ENCODE measurements at regions not wholly inside any gene's neighbourhood (a gene's known extent, or its start where the extent isn't known, plus 50 kb on each side); places are given as distances from the start of the nearest gene placed in this dataset.
"Not testable (repeated sequence)": the region's sequence is repeated elsewhere in the genome, so short reads cannot be mapped to it uniquely, and the experiment has no call there.

DNA sequence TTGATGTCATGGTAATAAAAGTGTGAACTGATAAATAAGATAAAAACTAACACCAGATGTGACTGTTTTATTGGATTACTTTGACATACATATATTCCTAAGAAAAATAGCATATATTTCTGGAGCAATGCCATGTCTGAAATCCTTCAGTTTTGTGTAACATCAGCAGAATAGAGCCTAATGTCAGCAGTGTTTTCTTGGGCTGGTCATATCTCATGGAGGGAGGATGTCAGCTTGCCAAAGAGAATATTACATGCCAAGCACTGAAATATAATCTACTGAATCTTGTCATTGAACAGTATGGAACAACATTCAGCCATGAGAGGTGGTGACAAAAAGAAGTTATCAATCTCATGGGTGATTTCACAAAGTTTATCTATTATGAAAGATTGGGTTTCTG lies 220.3 kb downstream of the KLHL28 start:
- Histone ChIP-seq H3K9me3 (ENCODE audit: control insufficient read depth in 2 of 2, low read length in 2 of 2) (no peaks in the 10 kb centered on the region), H3K4me1 (ENCODE audit: control insufficient read depth, insufficient read depth, low read length, poor library complexity, severe bottlenecking) (no peaks in the 10 kb centered on the region), H3K27ac (ENCODE audit: insufficient read depth, low read length, poor library complexity, severe bottlenecking) (no peak overlapping the region), H3K27me3 (ENCODE audit: control insufficient read depth, insufficient read depth, low read length) (no peaks in the 10 kb centered on the region), H3K36me3 (ENCODE audit: control insufficient read depth, insufficient read depth, low read length) (no peaks in the 10 kb centered on the region), H3K4me3 (ENCODE audit: low read depth, low read length) (no peak overlapping the region)
- Mint-ChIP-seq H3K4me3 (no peak overlapping the region), H3K27me3 (no peaks in the 10 kb centered on the region), H3K27ac (no peak overlapping the region), H3K4me1 (no peaks in the 10 kb centered on the region), H3K9me3 (peaks cover 0 to 4% (median 0%) of the 10 kb centered on the region in 7 donors), H3K36me3 (no peaks in the 10 kb centered on the region)
- DNase-seq, result no peak
- no peak for ATAC-seq (ENCODE audit: low read depth in 2 of 2)

DNA sequence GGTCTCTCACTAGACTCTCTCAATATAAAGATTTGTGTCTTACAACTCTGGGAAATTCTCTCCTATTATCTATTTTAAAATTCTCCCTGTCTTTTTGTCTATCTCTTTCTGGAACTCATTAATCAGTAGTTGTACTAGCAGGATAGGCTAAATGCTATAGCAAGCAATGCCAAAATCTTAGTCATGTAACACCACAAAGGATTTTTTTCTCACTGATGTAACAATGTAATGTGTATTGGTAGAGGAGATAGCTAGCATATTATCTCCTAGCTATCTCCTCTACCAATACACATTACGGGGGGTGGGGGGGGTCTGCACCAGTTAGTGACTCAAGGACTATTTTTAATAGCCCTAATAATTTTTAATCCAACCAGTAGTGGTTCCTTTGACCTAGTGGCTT lies 225.4 kb downstream of the KLHL28 start:
- no peak overlapping the region for H3K4me3 Mint-ChIP-seq
- peaks cover 0 to 7% (median 0%) of the 10 kb centered on the region in 7 donors for H3K9me3 Mint-ChIP-seq
- H3K4me1 Mint-ChIP-seq, result no peaks in the 10 kb centered on the region
- DNase-seq (no peak), ATAC-seq (ENCODE audit: low read depth in 2 of 2) (no peak)
- H3K4me3 ChIP-seq (ENCODE audit: low read depth, low read length), result no peak overlapping the region
- no peak overlapping the region for H3K27ac ChIP-seq (ENCODE audit: insufficient read depth, low read length, poor library complexity, severe bottlenecking)
- H3K27me3 ChIP-seq (ENCODE audit: control insufficient read depth, insufficient read depth, low read length), result no peaks in the 10 kb centered on the region
- H3K27me3 Mint-ChIP-seq, result no peaks in the 10 kb centered on the region
- no peaks in the 10 kb centered on the region for H3K36me3 Mint-ChIP-seq
- no peaks in the 10 kb centered on the region for H3K9me3 ChIP-seq (ENCODE audit: control insufficient read depth in 2 of 2, low read length in 2 of 2)
- no peaks in the 10 kb centered on the region for H3K36me3 ChIP-seq (ENCODE audit: control insufficient read depth, insufficient read depth, low read length)
- H3K27ac Mint-ChIP-seq, result no peak overlapping the region
- H3K4me1 ChIP-seq (ENCODE audit: control insufficient read depth, insufficient read depth, low read length, poor library complexity, severe bottlenecking), result no peaks in the 10 kb centered on the region

DNA sequence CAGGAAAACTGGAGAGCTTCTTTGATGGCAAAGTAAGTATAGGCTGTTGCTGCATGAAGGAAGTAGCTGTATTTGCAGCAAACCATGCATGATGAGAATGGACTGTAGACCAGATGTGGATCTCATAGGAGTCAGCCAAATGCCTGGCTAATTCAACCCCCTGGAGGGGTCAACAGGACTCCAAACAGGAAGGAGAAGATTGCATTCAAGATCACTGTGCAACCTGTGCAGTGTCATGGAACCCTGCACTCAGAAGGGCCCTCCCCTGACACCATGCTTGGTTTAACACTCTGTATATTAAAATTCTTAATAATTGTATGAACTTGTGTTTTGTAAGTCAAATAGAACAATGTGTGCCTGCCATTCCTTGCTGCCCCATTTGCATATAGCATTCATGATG lies 225.1 kb upstream of the FSCB start:
- Histone ChIP-seq H3K4me3 (ENCODE audit: low read depth, low read length) (no peak overlapping the region), H3K36me3 (ENCODE audit: control insufficient read depth, insufficient read depth, low read length) (no peaks in the 10 kb centered on the region), H3K9me3 (ENCODE audit: control insufficient read depth in 2 of 2, low read length in 2 of 2) (no peaks in the 10 kb centered on the region), H3K4me1 (ENCODE audit: control insufficient read depth, insufficient read depth, low read length, poor library complexity, severe bottlenecking) (no peaks in the 10 kb centered on the region), H3K27me3 (ENCODE audit: control insufficient read depth, insufficient read depth, low read length) (peaks cover 2% of the 10 kb centered on the region), H3K27ac (ENCODE audit: insufficient read depth, low read length, poor library complexity, severe bottlenecking) (no peak overlapping the region)
- no peaks in the 10 kb centered on the region for H3K36me3 Mint-ChIP-seq
- no peak overlapping the region for H3K27ac Mint-ChIP-seq
- ATAC-seq (ENCODE audit: low read depth in 2 of 2) (no peak), DNase-seq (no peak)
- no peak overlapping the region for H3K4me3 Mint-ChIP-seq
- H3K27me3 Mint-ChIP-seq, result no peaks in the 10 kb centered on the region
- no peaks in the 10 kb centered on the region for H3K4me1 Mint-ChIP-seq
- peaks cover 0 to 9% (median 2%) of the 10 kb centered on the region in 7 donors for H3K9me3 Mint-ChIP-seq

DNA sequence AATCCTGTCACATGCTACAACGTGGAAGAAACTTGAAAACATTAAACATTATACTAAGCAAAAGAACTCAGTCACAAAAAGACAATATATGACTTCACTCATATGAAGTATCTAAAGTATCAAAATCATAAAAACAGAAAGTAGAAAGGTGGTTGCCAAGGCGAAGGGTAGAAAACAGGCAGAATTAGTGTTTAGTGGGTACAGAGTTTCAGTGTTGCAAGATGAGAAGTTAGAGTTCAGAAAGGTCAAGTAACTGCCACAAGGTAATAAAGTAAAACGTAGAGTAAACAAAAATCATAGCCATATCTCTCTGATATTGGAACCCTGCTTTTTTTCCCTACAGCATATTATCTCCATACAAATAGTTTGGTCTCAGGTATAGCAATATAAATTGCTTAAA lies 223.8 kb upstream of the FSCB start:
- ATAC-seq (ENCODE audit: low read depth in 2 of 2) (no peak), DNase-seq (no peak)
- no peak overlapping the region for H3K4me3 Mint-ChIP-seq
- Histone ChIP-seq H3K27ac (ENCODE audit: insufficient read depth, low read length, poor library complexity, severe bottlenecking) (no peak overlapping the region), H3K9me3 (ENCODE audit: control insufficient read depth in 2 of 2, low read length in 2 of 2) (no peaks in the 10 kb centered on the region), H3K4me1 (ENCODE audit: control insufficient read depth, insufficient read depth, low read length, poor library complexity, severe bottlenecking) (no peaks in the 10 kb centered on the region), H3K27me3 (ENCODE audit: control insufficient read depth, insufficient read depth, low read length) (peaks cover 2% of the 10 kb centered on the region), H3K36me3 (ENCODE audit: control insufficient read depth, insufficient read depth, low read length) (no peaks in the 10 kb centered on the region), H3K4me3 (ENCODE audit: low read depth, low read length) (no peak overlapping the region)
- H3K36me3 Mint-ChIP-seq, result no peaks in the 10 kb centered on the region
- H3K27me3 Mint-ChIP-seq, result no peaks in the 10 kb centered on the region
- H3K4me1 Mint-ChIP-seq, result no peaks in the 10 kb centered on the region
- H3K27ac Mint-ChIP-seq, result no peak overlapping the region
- H3K9me3 Mint-ChIP-seq, result peaks cover 0 to 8% (median 2%) of the 10 kb centered on the region in 7 donors

DNA sequence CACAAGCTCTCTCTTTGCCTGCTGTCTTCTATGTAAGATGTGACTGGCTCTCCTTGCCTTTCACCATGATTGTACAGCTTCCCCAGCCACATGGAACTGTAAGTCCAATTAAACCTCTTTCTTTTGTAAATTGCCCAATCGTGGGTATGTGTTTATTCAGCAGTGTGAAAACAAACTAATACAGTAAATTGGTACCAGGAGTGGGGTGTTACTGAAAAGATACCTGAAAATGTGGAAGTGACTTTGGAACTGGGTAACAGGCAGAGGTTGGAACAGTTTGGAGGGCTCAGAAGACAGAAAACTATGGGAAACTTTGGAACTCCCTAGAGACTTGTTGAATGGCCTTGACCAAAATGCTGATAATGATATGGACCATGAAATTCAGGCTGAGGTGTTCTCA lies 214.3 kb upstream of the FSCB start:
- not testable (repeated sequence) for H3K36me3 ChIP-seq (ENCODE audit: control insufficient read depth, insufficient read depth, low read length); DNase-seq; H3K4me3 ChIP-seq (ENCODE audit: low read depth, low read length); H3K4me1 ChIP-seq (ENCODE audit: control insufficient read depth, insufficient read depth, low read length, poor library complexity, severe bottlenecking); H3K4me1 Mint-ChIP-seq; H3K27me3 Mint-ChIP-seq; ATAC-seq (ENCODE audit: low read depth in 2 of 2); H3K27ac ChIP-seq (ENCODE audit: insufficient read depth, low read length, poor library complexity, severe bottlenecking); H3K36me3 Mint-ChIP-seq; H3K27ac Mint-ChIP-seq; H3K27me3 ChIP-seq (ENCODE audit: control insufficient read depth, insufficient read depth, low read length)
- Mint-ChIP-seq H3K9me3 (peaks cover 0 to 27% (median 14%) of the 10 kb centered on the region in 7 donors), H3K4me3 (peak overlapping the region in 1 of 4 donors; percentile 28)
- peaks cover 0 to 19% of the 10 kb centered on the region in 2 experiments for H3K9me3 ChIP-seq (ENCODE audit: control insufficient read depth in 2 of 2, low read length in 2 of 2)

DNA sequence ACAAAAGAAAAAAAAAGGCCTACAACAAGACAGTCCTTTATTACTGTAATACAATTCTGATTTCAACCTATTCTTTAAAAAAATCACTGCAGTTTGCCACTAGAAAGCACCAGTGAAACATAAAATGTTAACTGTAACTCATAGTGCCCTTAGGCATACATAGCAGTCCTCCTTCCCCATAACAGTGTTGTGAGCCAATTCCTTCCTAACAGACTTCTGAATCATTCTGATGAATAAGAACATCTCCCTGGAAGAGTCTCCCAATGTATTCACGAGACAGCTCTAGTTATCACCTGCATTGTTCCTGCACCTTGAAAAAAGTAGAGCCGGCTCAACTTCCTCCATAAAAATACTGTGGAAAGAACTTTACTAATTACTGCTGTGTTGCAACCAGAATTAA lies 213.6 kb upstream of the FSCB start:
- no peak for DNase-seq
- Mint-ChIP-seq H3K9me3 (peaks cover 3 to 27% (median 14%) of the 10 kb centered on the region in 7 donors), H3K27ac (no peak overlapping the region), H3K36me3 (no peaks in the 10 kb centered on the region), H3K27me3 (no peaks in the 10 kb centered on the region), H3K4me3 (no peak overlapping the region), H3K4me1 (no peaks in the 10 kb centered on the region)
- Histone ChIP-seq H3K36me3 (ENCODE audit: control insufficient read depth, insufficient read depth, low read length) (no peaks in the 10 kb centered on the region), H3K9me3 (ENCODE audit: control insufficient read depth in 2 of 2, low read length in 2 of 2) (peaks cover 0 to 19% of the 10 kb centered on the region in 2 experiments), H3K4me3 (ENCODE audit: low read depth, low read length) (no peak overlapping the region), H3K27me3 (ENCODE audit: control insufficient read depth, insufficient read depth, low read length) (no peaks in the 10 kb centered on the region), H3K27ac (ENCODE audit: insufficient read depth, low read length, poor library complexity, severe bottlenecking) (no peak overlapping the region), H3K4me1 (ENCODE audit: control insufficient read depth, insufficient read depth, low read length, poor library complexity, severe bottlenecking) (no peaks in the 10 kb centered on the region)
- no peak for ATAC-seq (ENCODE audit: low read depth in 2 of 2)

DNA sequence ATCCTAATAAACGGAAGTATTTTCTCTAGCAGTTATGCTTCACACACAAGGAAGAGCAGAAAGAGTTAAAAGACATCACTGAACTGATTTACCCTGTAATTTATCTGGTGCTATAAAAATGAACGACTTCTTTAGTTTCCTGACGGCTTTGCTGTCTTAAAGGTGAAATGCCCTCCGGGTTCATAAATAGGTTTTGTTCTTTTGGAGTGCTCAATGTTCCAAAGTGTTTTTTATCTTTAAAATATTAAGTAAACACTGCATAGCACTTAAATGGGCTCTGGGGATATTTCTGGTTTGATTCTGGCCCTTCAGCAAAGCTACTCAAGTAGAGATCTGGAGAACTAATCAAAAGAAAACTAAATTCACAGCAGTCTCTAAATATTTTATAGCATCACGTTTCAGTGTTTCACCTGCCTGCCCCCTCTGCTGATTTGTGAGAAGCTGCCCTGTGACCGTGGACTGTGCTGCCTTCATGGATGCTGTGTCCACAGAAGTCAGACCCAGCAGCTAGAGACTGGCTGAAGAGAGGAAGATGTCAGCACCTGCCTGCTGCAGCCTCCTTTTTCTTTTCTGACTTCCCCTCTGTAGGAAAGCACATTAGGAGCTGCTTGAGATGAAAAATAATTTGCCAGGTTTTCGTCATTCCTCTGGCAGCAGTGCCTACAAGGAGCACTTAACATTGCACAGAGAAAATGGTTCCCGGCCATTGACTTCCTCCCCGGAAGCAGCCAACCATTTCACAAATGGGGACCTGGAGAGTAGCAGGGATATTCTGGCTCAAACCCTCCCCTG lies 205.1 kb upstream of the FSCB start:
- Histone ChIP-seq H3K9me3 (ENCODE audit: control insufficient read depth in 2 of 2, low read length in 2 of 2) (peaks cover 0 to 6% of the 10 kb centered on the region in 2 experiments), H3K27ac (ENCODE audit: insufficient read depth, low read length, poor library complexity, severe bottlenecking) (no peak overlapping the region), H3K36me3 (ENCODE audit: control insufficient read depth, insufficient read depth, low read length) (no peaks in the 10 kb centered on the region), H3K4me1 (ENCODE audit: control insufficient read depth, insufficient read depth, low read length, poor library complexity, severe bottlenecking) (no peaks in the 10 kb centered on the region), H3K4me3 (ENCODE audit: low read depth, low read length) (no peak overlapping the region), H3K27me3 (ENCODE audit: control insufficient read depth, insufficient read depth, low read length) (no peaks in the 10 kb centered on the region)
- Mint-ChIP-seq H3K27ac (no peak overlapping the region), H3K9me3 (peaks cover 0 to 11% (median 3%) of the 10 kb centered on the region in 7 donors), H3K36me3 (no peaks in the 10 kb centered on the region), H3K27me3 (no peaks in the 10 kb centered on the region), H3K4me3 (no peak overlapping the region), H3K4me1 (no peaks in the 10 kb centered on the region)
- DNase-seq, result no peak
- ATAC-seq (ENCODE audit: low read depth in 2 of 2), result no peak

DNA sequence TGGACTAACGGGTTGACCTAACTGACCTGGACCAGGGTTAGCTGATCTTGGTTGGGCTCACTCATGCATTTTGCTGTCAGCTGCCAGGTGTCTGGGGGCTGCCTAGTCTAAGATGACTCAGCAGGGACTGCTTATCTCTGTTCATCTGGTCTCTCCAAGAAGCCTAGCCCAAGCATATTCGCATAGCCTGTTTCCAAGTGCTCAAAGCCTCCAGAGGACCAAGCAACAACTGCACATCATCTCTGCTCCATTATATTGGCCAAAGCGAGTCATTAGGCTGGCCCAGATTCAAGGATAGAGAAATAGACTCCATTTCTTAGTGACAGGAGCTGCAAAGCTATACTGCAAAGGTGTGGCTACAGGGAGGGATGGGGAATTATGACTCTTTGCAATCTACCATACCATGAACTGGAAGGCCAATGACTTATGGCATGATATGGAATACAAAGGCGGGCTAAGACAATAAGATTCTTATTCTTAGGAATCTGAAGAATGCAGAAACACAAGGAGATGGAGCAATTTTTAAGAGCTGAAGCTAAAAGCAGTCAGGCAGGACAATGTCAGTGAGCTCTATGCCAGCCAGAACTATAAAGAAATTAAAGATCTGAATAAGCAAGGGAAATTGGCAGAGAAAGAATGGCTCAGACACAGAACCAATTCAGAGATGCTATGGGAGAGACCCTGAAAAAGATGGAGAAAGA lies 194.6 kb upstream of the FSCB start:
- H3K27ac ChIP-seq (ENCODE audit: insufficient read depth, low read length, poor library complexity, severe bottlenecking), result no peak overlapping the region
- Mint-ChIP-seq H3K9me3 (peaks cover 0 to 11% (median 6%) of the 10 kb centered on the region in 7 donors), H3K36me3 (no peaks in the 10 kb centered on the region), H3K4me1 (no peaks in the 10 kb centered on the region), H3K27ac (no peak overlapping the region), H3K27me3 (no peaks in the 10 kb centered on the region), H3K4me3 (no peak overlapping the region)
- DNase-seq (no peak), ATAC-seq (ENCODE audit: low read depth in 2 of 2) (no peak)
- H3K4me1 ChIP-seq (ENCODE audit: control insufficient read depth, insufficient read depth, low read length, poor library complexity, severe bottlenecking), result no peaks in the 10 kb centered on the region
- no peak overlapping the region for H3K4me3 ChIP-seq (ENCODE audit: low read depth, low read length)
- no peaks in the 10 kb centered on the region for H3K27me3 ChIP-seq (ENCODE audit: control insufficient read depth, insufficient read depth, low read length)
- no peaks in the 10 kb centered on the region for H3K9me3 ChIP-seq (ENCODE audit: control insufficient read depth in 2 of 2, low read length in 2 of 2)
- H3K36me3 ChIP-seq (ENCODE audit: control insufficient read depth, insufficient read depth, low read length), result no peaks in the 10 kb centered on the region
